Right ventricle myocardium inferior (tissue), 1 donor: ENCODE measurements at regions not wholly inside any gene's neighbourhood (a gene's known extent, or its start where the extent isn't known, plus 50 kb on each side); places are given as distances from the start of the nearest gene placed in this dataset.
"Not testable (repeated sequence)": the region's sequence is repeated elsewhere in the genome, so short reads cannot be mapped to it uniquely, and the experiment has no call there.

ENCODE experiments used
- ATAC-seq: fragments of 200-7000 bp; cut with Tn5 transposase; one replicate; pipeline ENCODE4 v1.9.1; 2020; ENCODE audit warnings: mild to moderate bottlenecking, moderate library complexity
- DNase-seq: peaks from one replicate; pipeline ENCODE4 v3.0.0; 2021; ENCODE audit errors: missing footprints
- intact Hi-C: fragments of 100-400 bp; cut with DNase I; formaldehyde crosslinking; loops from one replicate; pipeline ENCODE4 v1.11.0; 2022
- donor health status: DM: no; HTN: yes; CAD: no; lungs with severe emphysema.

- ATAC-seq (no peak), DNase-seq (no peak)
- intact Hi-C loops = no loop called here
These were observed 472.3 kb downstream of the KLF12 start for GRCh38 chr13:73661687-73662425.

DNA sequence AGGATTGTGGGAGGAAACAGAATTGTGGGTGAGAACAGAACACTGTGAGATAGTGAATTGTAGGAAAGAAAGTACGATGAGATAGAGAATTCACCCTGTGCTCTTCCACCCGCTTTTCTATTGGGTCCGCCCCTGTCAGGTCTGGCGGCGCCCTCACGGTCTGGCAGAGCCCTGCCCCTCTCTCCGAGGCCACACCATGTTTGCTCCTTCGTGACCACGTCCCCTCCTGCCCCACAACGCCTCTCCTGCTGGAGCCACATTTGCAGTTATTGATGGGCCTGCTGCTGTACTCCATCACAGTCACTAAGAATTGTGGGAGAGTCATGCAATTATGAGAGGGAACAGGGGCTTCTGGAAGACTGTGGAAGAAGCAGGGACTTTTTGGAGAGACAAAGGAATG is 473.1 kb downstream of the KLF12 start:
- DNase-seq (no peak), ATAC-seq (no peak)
- intact Hi-C loops = no loop called here

DNA sequence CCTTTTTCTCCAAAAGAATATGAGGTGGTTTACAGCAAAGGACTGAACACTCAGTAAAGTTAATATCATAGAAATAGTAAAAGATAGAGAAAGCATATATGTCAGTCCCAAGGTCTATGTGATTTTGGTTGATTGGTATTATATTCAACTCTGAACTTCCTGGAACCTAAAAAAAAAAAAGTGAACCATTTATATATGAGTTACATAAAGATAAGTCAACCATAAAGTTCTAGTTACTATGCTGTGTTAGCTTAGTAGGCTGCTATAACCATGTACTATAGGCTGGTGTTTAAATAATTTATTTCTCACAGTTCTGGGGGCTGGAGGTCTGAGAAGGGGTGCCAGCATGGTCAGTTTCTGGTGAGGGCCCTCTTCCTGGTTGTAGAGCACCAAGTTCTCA is 475.6 kb downstream of the KLF12 start:
- no peak for ATAC-seq

DNA sequence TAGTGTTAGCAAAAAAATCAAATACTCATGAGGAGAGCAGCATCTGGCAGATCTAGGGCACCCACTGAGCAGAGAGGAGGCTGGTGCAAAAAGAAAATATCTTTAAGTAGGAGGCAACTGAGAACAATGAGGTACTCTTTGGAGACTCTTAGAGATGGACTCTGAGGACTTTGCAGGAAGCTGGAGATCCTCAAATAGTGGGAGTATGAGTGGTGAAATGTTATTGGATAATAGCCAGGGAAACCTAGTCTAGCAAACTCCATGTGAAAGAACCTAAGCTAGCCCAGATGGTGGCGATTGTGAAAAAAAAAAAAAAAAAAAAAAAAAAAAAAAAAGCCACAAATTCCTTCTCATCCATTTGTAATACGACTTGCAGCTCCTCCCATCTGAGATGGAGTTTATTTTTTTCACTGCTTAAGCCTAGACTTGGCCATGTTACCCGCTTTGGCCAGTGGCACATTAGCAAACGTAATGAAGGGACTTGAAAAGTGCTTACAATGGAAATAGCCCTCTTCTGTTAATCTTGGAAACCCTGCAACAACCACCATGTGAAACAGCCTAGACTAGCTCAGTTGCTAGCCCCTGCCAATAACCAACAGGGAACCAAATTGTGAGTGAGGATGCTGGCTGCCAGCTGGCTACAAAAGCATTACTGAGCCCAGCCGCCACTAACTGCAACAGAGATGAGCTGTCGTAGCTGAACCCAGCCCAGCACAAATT is 476.2 kb downstream of the KLF12 start:
- peak; percentile 94 for ATAC-seq
- intact Hi-C loops = no loop called here
- DNase-seq = peak; percentile 71

More for the DNA sequence above, 475.6 kb downstream of the KLF12 start:
- no peak for DNase-seq
- intact Hi-C loops = no loop called here

GRCh38 chr13:73656863-73657262 is 477.3 kb downstream of the KLF12 start:
- ATAC-seq (no peak), DNase-seq (no peak)
- intact Hi-C loops = no loop called here

DNA sequence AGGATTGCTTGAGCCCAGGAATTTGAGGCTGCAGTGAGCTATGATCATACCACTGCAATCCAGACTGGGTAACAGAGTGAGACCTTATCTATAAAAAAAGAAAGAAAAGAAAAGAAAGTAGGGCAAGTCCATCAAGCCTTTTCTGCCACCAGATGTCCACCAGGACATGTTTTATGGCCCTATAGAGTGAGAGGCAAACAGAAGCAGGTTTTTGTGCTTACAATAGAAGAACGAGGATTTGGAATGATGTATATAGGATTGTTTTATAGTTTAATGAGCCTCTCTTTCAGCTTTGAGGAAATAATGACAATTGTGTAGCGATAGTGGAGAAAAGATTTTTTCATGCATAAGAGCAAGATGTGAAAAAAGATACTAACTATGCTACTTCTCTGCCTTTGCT is 480.5 kb downstream of the KLF12 start:
- no peak for ATAC-seq
- intact Hi-C loops = loop anchor here (2.0 kb wide), 1 partner anchor 17 kb away; no protein-coding TSS in a partner anchor

DNA sequence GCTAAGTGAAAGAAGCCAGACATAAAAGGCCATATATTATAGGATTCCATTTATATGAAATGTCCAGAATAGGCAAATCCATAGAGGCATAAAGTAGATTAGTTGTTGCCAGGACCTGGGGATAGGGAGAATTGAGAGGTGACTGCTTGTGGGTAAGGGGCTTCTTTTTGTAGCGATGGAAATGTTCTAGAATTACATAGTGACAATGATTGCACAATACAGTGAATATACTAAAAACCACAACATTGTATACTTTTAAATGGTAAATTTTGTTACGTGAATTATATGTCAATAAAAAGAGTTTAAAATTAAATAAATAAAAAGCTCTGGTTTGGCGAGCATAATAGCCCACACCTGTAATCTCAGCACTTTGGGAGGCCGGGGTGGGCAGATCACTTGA is 486.8 kb downstream of the KLF12 start:
- intact Hi-C loops = no loop called here
- DNase-seq = no peak
- no peak for ATAC-seq

More for the DNA sequence above, 480.5 kb downstream of the KLF12 start:
- no peak for DNase-seq

DNA sequence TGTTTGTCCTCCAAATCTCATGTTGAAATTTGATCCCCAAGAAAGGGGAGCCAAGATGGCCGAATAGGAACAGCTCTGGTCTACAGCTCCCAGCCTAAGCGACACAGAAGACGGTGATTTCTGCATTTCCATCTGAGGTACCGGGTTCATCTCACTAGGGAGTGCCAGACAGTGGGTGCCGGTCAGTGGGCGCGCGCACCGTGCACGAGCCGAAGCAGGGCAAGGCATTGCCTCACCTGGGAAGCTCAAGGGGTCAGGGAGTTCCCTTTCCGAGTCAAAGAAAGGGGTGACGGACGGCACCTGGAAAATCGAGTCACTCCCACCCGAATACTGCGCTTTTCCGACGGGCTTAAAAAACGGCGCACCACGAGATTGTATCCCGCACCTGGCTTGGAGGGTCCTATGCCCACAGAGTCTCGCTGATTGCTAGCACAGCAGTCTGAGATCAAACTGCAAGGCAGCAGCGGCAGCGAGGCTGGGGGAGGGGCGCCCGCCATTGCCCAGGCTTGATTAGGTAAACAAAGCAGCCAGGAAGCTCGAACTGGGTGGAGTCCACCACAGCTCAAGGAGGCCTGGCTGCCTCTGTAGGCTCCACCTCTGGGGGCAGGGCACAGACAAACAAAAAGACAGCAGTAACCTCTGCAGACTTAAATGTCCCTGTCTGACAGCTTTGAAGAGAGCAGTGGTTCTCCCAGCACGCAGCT is 493.6 kb downstream of the KLF12 start:
- intact Hi-C loops, DNase-seq, ATAC-seq: not testable (repeated sequence)

DNA sequence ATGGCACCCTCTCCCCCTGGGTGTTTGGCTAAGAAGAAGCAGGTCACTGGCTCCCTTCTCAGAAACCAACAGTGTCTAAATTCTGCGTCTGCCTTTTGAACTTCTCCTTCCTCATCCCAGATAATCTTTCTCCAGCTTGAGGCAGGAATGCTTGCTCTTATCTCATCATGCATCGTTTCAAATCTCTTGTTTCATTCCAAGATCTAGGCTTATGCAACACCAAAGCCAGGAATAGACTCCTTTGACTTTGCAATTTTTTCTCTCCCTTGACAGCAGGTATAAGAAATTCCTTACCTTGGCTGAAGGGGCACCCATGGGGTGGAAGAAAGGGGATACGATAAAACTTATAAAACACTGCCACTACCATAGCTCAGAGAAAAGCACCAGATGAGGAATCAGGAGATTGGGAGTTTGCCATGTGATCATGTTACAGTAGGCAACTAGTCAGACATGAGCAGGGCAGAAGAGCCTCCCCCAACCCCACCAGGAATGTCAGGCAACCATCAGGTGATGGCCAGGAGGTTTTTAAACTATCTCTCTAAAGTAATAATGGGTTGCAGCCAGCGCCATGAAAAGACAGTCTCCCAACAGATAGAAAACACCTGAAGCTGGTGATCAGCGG is 498.9 kb downstream of the KLF12 start:
- intact Hi-C loops = no loop called here
- ATAC-seq = no peak
- DNase-seq = no peak

DNA sequence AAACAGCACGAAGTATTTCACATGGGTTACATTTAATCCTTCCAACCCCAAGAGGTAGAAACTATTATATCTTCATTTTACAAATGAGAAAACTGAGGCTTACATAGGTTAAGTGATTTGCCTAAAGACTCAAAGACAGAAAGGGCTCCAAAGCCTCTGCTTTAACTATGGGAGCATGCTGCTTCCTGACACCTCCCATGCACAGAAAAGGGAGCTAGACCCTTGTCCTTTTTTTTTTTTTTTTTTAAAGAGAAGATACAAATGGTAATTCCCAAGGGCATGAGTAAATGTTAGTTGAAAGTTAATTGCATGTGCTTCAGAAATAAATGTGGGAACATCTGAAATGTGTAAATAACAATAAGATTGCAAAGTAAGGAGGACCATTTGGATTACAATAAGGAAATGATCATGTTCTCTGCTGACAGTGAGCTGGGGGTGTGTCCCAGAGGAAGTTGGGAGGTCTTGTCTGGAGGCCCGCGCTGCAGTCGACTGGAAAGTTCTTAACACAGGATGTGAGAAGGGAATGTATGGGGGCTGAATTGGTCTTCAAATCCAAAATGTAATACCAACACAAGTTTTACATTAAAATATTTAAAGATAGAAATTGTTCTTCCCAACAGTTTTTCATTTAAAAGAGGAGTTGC is 500.3 kb downstream of the KLF12 start:
- intact Hi-C loops = no loop called here
- no peak for DNase-seq
- ATAC-seq = no peak

DNA sequence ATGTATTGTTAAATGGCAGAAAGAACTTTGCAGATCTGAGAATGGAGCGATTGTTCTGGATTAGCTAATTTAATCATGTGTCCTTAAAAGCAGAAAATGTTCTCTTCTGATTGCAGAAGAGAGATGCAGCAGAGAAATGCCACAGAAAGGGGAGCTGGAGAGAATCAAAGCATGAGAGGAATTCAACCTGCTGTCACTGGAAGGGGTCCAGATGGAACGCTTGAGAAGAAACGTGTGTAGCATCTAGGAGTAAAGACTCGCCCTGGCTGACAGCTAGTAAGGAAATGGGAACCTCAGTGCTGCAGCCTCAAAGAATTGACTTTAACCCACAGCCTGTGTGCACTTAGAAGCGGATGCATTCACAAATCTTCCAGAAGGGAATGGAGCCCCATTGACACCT is 502.8 kb downstream of the KLF12 start:
- DNase-seq = no peak
- no peak for ATAC-seq
- intact Hi-C loops = no loop called here

- no peak for ATAC-seq
- intact Hi-C loops = no loop called here
These were observed 508.5 kb downstream of the KLF12 start for GRCh38 chr13:73625562-73626339.

DNA sequence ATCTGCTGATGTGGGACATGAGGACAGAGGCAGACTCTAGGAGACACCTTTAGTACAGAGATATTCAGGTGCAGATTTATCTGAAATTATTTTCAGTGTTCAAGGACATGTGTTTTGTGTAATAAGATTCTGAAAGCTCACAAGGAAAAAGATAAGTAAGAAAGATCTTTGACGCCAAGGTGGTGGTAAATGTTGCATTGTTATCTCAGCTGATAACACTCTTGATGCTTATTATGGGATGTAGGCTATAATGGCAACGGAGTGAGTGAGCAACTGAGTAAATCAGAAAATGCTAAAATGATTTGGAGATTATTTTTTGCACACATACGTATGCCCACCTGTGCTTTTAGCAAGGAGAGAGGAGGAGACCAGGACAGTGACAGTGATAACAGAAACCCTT is 510.9 kb downstream of the KLF12 start:
- intact Hi-C loops = no loop called here
- no peak for DNase-seq
- no peak for ATAC-seq

More at GRCh38 chr13:73625562-73626339, 508.5 kb downstream of the KLF12 start:
- no peak for DNase-seq

GRCh38 chr13:73622381-73622780 is 511.8 kb downstream of the KLF12 start:
- ATAC-seq = no peak
- DNase-seq = no peak
- intact Hi-C loops = no loop called here

DNA sequence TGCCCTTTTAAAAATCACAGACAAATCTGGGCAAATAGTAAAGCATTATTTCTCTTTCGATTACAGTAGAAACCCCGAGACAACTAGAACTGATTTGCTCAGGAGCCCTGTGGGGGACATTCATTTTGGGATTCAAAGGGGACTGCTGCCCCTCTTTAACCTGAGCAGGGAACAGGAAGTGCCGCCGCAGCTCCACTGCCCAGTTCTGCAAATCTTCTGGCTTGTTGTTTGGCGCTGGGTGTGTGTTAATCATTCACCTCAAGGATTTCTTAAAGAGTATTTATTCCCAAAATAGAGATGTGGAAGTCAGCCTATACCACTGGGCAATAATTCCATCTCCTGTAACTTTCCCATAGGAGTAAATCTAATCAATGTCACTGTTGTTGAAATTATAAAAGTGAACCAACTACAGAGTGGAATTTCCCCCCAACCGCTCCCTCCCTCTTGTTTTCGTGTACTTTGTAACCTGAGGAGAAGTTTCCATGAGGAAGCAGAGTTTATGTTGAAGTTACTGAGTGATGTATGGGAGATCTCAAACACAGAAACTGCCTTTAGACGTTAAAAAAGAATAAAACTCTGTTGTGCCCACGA is 515.8 kb downstream of the KLF12 start:
- ATAC-seq = no peak

DNA sequence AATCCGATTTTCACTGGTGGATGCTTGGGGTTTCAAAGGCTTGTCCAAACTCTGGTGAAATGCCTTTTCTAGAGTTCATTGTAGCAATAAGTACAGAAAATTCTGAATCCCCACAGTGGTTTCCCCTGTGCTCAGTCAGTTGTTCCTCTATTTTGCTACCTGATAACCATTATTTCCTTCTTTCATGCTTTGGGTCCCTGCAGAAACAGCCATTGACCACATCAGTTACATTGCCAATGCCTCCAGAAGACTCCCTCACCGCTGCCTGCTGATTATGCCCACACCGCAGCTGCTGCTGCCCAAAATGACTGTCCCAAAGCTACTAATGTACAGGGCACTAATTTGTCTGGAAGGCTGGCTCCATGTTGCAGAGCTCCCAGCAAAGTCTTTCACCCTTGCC is 517.3 kb downstream of the KLF12 start:
- no peak for ATAC-seq
- no peak for DNase-seq
- intact Hi-C loops = no loop called here

More for the DNA sequence above, 515.8 kb downstream of the KLF12 start:
- DNase-seq = no peak
- intact Hi-C loops = no loop called here

DNA sequence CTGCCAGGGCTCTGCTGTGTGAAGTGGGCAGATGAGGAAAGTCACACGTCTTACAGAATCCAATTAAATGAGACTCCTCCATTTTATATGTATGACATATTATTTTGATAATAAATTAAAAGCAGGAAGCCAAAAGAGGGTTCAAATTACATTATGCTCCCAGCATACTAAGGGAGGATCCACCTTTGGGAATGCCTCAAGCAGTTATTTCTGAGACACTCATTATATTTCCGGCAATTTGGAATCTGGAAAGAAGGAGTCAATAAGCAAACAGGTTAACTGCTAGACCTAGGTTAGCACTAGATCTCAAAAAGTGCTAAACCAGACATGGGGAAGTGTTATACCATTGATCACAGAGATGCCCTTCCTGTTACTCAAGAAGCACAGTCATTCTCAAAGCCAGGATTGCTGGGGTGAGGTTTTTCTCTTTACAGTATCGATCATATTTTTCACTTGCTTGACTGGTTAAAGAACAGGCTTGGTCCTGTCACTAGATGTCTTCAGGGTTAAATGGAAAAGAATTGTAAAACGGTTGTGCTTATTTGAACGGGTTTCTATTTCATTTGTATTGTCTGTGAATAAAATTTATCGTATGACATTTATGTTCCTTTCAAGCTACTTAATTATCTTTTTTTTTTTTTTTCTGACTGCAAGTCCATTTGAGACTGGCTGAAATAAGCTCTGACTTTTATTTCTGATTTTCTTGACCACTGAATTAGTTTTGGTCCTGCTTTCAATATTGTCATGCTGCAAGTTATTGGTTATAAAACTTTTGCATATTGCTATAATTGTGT is 523.2 kb downstream of the KLF12 start:
- ATAC-seq = no peak
- DNase-seq = no peak
- intact Hi-C loops = no loop called here
